ENCODE measurements at regions not wholly inside any gene's neighbourhood (a gene's known extent, or its start where the extent isn't known, plus 50 kb on each side); places are given as distances from the start of the nearest gene placed in this dataset.

DNA sequence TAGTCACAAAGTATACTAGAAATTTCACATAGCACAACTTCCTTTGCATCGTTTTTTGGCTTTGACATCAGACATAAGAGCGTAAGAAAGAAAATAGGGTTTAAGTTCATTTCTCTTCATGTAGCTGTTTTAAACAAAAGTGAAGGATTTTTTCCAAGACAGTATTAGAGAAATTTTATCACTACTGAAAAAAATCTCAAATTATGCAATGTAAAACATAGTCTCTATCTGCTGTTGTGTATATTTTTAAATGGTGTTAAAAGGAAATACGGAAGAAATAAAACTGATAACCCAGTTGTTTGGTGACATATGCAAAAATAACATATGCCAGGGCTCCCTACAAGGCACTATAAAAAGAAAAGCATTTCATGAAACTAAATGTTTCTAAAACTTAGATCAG is 1449.4 kb downstream of the LRRC4C start:
- TF ChIP-seq, protein P1, sequence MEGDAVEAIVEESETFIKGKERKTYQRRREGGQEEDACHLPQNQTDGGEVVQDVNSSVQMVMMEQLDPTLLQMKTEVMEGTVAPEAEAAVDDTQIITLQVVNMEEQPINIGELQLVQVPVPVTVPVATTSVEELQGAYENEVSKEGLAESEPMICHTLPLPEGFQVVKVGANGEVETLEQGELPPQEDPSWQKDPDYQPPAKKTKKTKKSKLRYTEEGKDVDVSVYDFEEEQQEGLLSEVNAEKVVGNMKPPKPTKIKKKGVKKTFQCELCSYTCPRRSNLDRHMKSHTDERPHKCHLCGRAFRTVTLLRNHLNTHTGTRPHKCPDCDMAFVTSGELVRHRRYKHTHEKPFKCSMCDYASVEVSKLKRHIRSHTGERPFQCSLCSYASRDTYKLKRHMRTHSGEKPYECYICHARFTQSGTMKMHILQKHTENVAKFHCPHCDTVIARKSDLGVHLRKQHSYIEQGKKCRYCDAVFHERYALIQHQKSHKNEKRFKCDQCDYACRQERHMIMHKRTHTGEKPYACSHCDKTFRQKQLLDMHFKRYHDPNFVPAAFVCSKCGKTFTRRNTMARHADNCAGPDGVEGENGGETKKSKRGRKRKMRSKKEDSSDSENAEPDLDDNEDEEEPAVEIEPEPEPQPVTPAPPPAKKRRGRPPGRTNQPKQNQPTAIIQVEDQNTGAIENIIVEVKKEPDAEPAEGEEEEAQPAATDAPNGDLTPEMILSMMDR (IDR thresholded peaks at IDR 0.05), result no peak
- TF ChIP-seq POLR2A (IDR thresholded peaks at IDR 0.05) (no peak), POLR2AphosphoS5 (IDR thresholded peaks at IDR 0.05) (no peak)
